Activated naive CD4-positive, alpha-beta T cell treated with anti-CD3 and anti-CD28 coated beads, Interleukin-2, amount 50 U/mL, for 72 hours (primary cell): ENCODE measurements at regions not wholly inside any gene's neighbourhood (a gene's known extent, or its start where the extent isn't known, plus 50 kb on each side); places are given as distances from the start of the nearest gene placed in this dataset.

Source experiments
- ATAC-seq, 2 donors: fragments of 150-1000 bp; cut with Tn5 transposase; 2 replicates each; pipeline ENCODE4 v1.10.0; 2021; ENCODE audit warnings: mild to moderate bottlenecking in 2 of 2, moderate library complexity in 2 of 2
- DNase-seq, 2 donors: peaks; one replicate each; pipeline ENCODE4 v3.0.0; 2021 to 2022; ENCODE audit warnings: low spot score in 2 of 2
- H3K27ac Mint-ChIP-seq, 2 donors: one replicate each; pipeline ENCODE4 v1.8.0; 2022; ENCODE audit warnings: mild to moderate bottlenecking in 2 of 2, mixed read lengths in 2 of 2
- H3K36me3 Mint-ChIP-seq, 2 donors: one replicate each; pipeline ENCODE4 v1.8.0; 2022; ENCODE audit warnings: mixed read lengths in 2 of 2
- H3K9me3 Mint-ChIP-seq, 2 donors: one replicate each; pipeline ENCODE4 v1.8.0; 2022; ENCODE audit warnings: mixed read lengths in 2 of 2

DNA sequence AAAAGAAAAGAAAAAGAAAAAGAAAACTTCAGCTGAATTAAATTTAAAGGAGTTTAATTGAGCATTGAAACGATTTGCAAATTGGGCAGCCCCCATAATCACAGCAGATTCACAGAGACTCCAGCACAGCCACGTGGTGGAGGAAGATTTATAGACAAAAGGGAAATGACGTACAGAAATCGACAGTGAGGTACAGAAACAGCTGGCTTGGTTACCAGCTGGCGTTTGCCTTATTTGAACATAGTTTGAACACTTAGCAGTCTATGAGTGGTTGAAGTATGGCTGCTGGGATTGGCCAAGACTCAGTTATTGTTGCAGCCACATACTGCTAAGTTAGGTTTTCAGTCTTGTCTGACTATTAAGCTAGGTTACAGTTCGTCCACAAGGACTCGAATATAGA, 312.2 kb upstream of the SLC14A2 start:
- DNase-seq (no peak), ATAC-seq (no peak)
- Mint-ChIP-seq H3K36me3 (no peaks in the 10 kb centered on the region), H3K27ac (no peak overlapping the region), H3K9me3 (no peaks in the 10 kb centered on the region)

- DNase-seq (no peak), ATAC-seq (no peak)
- Mint-ChIP-seq H3K9me3 (no peaks in the 10 kb centered on the region), H3K36me3 (no peaks in the 10 kb centered on the region), H3K27ac (no peak overlapping the region)
Measured at GRCh38 chr18:45304558-45304957, 310.7 kb upstream of the SLC14A2 start.

DNA sequence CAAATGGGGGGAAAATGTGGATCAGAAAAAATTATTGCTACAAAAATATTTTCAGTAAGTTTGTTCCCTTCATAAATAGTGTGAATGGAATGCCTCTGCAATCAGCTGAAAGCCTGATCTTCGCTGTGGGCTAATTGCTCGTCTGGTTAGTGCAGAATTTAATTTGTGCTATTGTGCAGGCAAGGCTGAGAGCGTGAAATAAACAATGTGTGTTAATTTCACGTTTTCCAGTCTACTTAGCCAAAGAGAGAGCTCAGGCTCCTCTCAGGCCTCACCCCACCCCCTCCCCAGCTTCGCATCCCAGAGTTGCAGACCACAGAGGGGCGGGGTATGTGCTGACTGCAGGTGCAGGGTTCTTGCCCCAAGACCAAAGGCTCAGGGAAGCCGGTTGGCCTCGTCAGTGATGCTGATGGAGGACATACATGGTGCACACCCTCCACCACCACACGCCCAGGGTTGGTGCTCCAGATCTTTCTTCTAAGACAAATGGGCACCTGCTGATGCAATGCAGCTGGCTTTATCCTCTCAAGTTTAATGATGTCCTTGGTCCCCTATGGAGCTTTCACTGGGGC, 302.6 kb upstream of the SLC14A2 start:
- Mint-ChIP-seq H3K9me3 (peaks cover 0 to 4% of the 10 kb centered on the region in 2 donors), H3K27ac (no peak overlapping the region), H3K36me3 (no peaks in the 10 kb centered on the region)
- no peak for DNase-seq
- no peak for ATAC-seq

- Mint-ChIP-seq H3K36me3 (no peaks in the 10 kb centered on the region), H3K9me3 (peaks cover 0 to 4% of the 10 kb centered on the region in 2 donors), H3K27ac (no peak overlapping the region)
- ATAC-seq = no peak
- no peak for DNase-seq
Measured at GRCh38 chr18:45316127-45316526, 299.1 kb upstream of the SLC14A2 start.

GRCh38 chr18:45317948-45318640, 297.2 kb upstream of the SLC14A2 start:
- no peak for ATAC-seq
- peaks cover 0 to 4% of the 10 kb centered on the region in 2 donors for H3K9me3 Mint-ChIP-seq

DNA sequence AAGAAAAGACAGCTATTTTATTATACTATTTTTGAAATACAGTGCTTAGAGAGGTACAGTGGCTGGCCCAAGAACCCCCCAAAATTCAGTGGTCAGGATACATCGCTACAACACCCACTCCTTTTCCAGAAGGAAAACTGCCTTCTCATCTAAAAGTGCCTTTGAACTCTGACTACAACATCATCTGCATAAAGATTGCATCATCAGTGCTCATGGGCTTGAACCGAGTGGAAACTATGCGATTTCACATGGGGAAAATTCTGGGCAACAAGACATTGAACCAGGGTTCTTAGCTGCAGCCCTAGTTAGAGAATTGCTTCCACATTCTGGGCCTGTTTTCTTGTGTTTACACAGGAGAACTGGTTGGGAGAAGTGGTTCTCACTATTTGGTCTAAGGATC, 294.6 kb upstream of the SLC14A2 start:
- DNase-seq = no peak
- no peak for ATAC-seq

More at GRCh38 chr18:45317948-45318640, 297.2 kb upstream of the SLC14A2 start:
- Mint-ChIP-seq H3K36me3 (no peaks in the 10 kb centered on the region), H3K27ac (no peak overlapping the region)
- DNase-seq = no peak

GRCh38 chr18:45321520-45321919, 293.8 kb upstream of the SLC14A2 start:
- H3K27ac Mint-ChIP-seq = no peak overlapping the region
- peaks cover 0 to 4% of the 10 kb centered on the region in 2 donors for H3K9me3 Mint-ChIP-seq
- no peak for ATAC-seq
- no peak for DNase-seq
- H3K36me3 Mint-ChIP-seq = no peaks in the 10 kb centered on the region

More for the DNA sequence above, 294.6 kb upstream of the SLC14A2 start:
- H3K9me3 Mint-ChIP-seq = peaks cover 0 to 4% of the 10 kb centered on the region in 2 donors
- no peak overlapping the region for H3K27ac Mint-ChIP-seq
- no peaks in the 10 kb centered on the region for H3K36me3 Mint-ChIP-seq

DNA sequence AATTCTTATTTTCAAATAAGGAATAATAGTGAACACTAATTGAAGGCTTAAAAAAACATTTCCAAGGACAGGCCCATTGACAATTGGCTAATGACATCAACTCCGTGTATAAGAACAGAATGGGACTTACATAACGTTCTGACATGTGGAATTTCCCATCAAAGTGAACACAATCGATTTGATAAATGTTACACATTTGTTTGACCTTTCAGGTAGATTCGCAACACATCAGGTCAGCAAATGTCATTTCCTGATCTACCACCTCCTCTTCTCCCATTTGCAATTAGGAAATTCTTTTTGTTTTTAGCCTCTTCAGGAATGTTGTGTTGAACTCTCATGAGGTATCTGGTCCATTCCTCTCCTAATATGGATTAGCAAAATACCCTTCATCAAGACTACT, 292.9 kb upstream of the SLC14A2 start:
- peaks cover 0 to under 1% of the 10 kb centered on the region in 2 donors for H3K9me3 Mint-ChIP-seq
- H3K27ac Mint-ChIP-seq = no peak overlapping the region
- ATAC-seq = no peak
- H3K36me3 Mint-ChIP-seq = no peaks in the 10 kb centered on the region
- DNase-seq = no peak

DNA sequence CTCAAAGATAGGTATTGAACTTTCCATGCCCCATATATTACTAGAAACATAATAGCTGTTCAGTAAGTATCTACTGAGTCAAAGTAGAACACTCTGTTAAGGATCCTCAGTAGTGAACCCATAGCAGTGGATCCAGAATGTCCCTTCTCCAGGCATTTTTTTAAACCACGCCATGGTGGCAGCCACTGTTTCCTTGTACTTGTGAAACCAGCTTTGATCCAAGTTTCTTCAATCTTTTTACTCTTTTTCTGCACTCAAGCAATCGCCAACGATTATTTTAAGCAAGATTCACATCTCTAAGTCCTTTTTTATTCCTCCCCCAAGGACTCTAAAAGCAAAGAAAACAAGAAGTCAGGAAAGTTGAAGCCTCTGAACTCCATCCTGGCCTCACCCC, 291.2 kb upstream of the SLC14A2 start:
- Mint-ChIP-seq H3K27ac (no peak overlapping the region), H3K36me3 (no peaks in the 10 kb centered on the region), H3K9me3 (no peaks in the 10 kb centered on the region)
- no peak for DNase-seq
- no peak for ATAC-seq

- no peak for DNase-seq
- Mint-ChIP-seq H3K27ac (no peak overlapping the region), H3K36me3 (no peaks in the 10 kb centered on the region), H3K9me3 (no peaks in the 10 kb centered on the region)
- no peak for ATAC-seq
Measured at GRCh38 chr18:45324495-45325113, 290.7 kb upstream of the SLC14A2 start.

DNA sequence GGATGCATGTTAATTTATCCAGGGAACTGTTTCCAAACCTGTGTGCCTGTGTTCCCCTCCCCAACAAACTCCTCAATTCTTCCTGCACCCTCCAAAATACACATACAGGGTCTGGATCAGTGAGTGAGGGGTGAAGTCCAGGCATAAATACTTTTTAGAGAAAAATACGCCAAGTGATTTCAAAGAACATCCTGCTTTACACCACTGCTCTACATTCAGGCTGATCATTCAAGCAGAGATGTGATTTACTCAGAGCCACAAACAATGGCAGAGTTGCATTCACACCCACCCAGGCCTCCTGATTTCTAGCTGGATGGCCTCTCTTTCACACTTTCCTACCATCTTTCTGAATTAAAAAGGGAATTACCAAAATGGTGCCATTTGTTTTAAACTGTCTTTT, 289.5 kb upstream of the SLC14A2 start:
- DNase-seq (no peak), ATAC-seq (no peak)
- Mint-ChIP-seq H3K9me3 (no peaks in the 10 kb centered on the region), H3K27ac (no peak overlapping the region), H3K36me3 (no peaks in the 10 kb centered on the region)

DNA sequence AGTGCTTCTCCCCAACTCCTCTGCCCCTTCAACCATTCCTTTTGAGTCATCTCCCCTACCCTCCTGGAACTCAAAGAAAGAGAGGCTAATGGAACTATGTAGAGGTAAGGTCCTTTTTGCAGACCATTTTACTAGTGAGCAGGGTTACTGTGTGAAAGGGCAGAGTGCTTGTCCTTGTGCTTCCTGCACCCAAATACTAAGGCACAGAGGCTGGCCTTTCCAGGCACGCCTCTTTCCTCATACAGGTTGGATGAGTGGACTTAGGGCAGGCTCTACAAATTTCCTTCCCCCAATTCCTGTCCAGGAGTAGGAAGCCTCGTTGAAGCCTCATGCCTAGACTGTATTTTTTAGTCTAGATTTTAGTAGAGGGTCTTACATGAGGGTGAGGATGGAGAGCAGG, 288.8 kb upstream of the SLC14A2 start:
- H3K36me3 Mint-ChIP-seq = no peaks in the 10 kb centered on the region
- no peak overlapping the region for H3K27ac Mint-ChIP-seq
- no peak for ATAC-seq
- H3K9me3 Mint-ChIP-seq = no peaks in the 10 kb centered on the region
- DNase-seq = no peak

DNA sequence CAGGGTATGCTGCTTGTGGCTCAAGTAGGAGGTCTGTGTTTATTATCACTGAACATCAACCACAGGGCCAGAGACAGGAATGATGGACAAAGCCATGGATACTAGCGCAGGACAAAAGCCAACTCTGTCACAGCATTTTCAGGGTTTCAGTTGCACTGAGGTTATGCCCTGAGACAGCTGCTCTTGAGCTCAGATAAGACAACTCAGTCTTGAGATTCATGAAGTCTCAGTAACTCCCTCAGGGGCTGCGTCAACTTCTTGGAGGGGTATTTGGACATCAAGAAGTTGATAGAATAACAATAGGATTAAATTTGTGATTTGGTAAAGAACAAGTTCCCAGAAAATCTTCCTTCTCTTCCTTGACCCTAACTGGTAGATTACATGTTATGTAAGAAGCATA, 287.0 kb upstream of the SLC14A2 start:
- H3K9me3 Mint-ChIP-seq = no peaks in the 10 kb centered on the region
- H3K27ac Mint-ChIP-seq = no peak overlapping the region
- no peaks in the 10 kb centered on the region for H3K36me3 Mint-ChIP-seq
- ATAC-seq (no peak), DNase-seq (no peak)

- Mint-ChIP-seq H3K9me3 (no peaks in the 10 kb centered on the region), H3K36me3 (no peaks in the 10 kb centered on the region)
Measured at GRCh38 chr18:45328811-45329210, 286.5 kb upstream of the SLC14A2 start.

GRCh38 chr18:45329316-45329715, 286.0 kb upstream of the SLC14A2 start:
- Mint-ChIP-seq H3K36me3 (no peaks in the 10 kb centered on the region), H3K9me3 (no peaks in the 10 kb centered on the region), H3K27ac (no peak overlapping the region)
- DNase-seq (no peak), ATAC-seq (no peak)

More at GRCh38 chr18:45328811-45329210, 286.5 kb upstream of the SLC14A2 start:
- H3K27ac Mint-ChIP-seq = no peak overlapping the region
- ATAC-seq (no peak), DNase-seq (no peak)

GRCh38 chr18:45330170-45330594, 285.1 kb upstream of the SLC14A2 start:
- H3K36me3 Mint-ChIP-seq = no peaks in the 10 kb centered on the region
- H3K27ac Mint-ChIP-seq = no peak overlapping the region
- DNase-seq = no peak
- no peaks in the 10 kb centered on the region for H3K9me3 Mint-ChIP-seq
- no peak for ATAC-seq

DNA sequence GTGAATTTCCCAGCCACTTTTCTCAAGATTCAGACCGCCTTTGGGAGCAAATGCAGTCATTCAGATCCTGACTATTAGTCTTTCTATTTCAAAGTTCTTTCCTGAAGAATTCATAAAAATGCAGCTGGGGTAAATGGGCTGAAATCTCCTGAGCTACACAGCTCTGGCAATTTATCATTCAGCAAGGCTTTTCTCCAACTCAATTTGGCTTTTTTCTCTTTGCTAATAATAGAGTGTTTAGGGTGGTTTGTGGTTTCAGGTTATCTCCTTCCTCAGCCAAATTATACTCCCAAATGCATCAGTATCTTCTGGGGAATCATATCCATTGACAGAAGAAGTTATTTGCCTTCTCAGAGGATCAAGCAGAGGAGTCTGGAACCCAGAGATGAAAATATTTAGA, 282.4 kb upstream of the SLC14A2 start:
- no peak for DNase-seq
- Mint-ChIP-seq H3K9me3 (no peaks in the 10 kb centered on the region), H3K27ac (no peak overlapping the region), H3K36me3 (no peaks in the 10 kb centered on the region)
- no peak for ATAC-seq

- ATAC-seq (no peak), DNase-seq (no peak)
- Mint-ChIP-seq H3K9me3 (no peaks in the 10 kb centered on the region), H3K27ac (no peak overlapping the region), H3K36me3 (no peaks in the 10 kb centered on the region)
Measured at GRCh38 chr18:45334191-45334590, 281.1 kb upstream of the SLC14A2 start.
